ENCODE measurements at regions not wholly inside any gene's neighbourhood (a gene's known extent, or its start where the extent isn't known, plus 50 kb on each side); places are given as distances from the start of the nearest gene placed in this dataset.

DNA sequence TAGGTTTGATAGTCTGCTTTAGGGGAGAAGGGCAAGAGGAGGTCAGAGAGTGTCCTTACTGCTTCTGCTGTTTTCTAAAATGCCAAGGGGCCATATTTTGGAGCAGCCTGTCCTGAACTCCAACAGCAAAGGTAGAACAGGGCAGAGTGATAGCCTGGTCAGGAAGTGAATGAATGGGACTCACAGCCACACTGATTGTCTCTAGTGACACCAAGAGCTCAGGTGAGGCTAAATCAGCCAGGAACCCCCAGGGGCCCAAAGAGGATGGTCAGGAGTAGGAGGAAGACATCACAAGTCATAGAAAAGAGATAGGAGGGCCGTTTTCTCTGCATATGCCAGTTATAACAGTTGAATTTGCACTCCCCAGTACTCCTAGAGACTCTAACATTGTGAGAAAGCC is 97.4 kb upstream of the DUSP10 start:
- DNase-seq (ENCODE audit: low read depth): no peak
- TF ChIP-seq CTCF (IDR thresholded peaks at IDR 0.05; ENCODE audit: control insufficient read depth, extremely low read depth, insufficient read depth): no peak
- no peak overlapping the region for H3K4me3 ChIP-seq (ENCODE audit: low read depth, low read length)

DNA sequence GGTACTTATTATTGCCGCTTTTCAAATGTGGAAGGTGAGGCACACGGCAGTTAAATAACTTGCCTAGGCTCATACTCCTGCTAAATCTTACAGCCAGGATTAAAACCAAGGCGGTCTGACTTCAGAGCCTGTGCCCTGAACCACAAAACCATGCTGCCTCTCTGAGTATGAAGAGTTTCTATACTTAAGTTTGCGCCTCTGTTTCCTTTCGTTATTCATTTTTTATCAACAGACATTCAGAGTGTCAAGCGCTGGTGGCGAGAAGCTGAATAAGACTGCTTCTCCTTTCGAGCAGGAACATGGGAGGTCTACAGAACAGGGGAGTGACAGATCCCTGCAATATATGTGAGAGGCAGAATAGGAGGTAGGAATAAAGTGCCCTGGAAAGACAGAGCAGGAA is 96.0 kb upstream of the DUSP10 start:
- no peak for TF ChIP-seq CTCF (IDR thresholded peaks at IDR 0.05; ENCODE audit: control insufficient read depth, extremely low read depth, insufficient read depth)
- H3K4me3 ChIP-seq (ENCODE audit: low read depth, low read length): no peak overlapping the region
- DNase-seq (ENCODE audit: low read depth): no peak

GRCh38 chr1:221834698-221835513 is 93.0 kb upstream of the DUSP10 start:
- DNase-seq (ENCODE audit: low read depth): no peak
- no peak overlapping the region for H3K4me3 ChIP-seq (ENCODE audit: low read depth, low read length)
- TF ChIP-seq CTCF (IDR thresholded peaks at IDR 0.05; ENCODE audit: control insufficient read depth, extremely low read depth, insufficient read depth): no peak

DNA sequence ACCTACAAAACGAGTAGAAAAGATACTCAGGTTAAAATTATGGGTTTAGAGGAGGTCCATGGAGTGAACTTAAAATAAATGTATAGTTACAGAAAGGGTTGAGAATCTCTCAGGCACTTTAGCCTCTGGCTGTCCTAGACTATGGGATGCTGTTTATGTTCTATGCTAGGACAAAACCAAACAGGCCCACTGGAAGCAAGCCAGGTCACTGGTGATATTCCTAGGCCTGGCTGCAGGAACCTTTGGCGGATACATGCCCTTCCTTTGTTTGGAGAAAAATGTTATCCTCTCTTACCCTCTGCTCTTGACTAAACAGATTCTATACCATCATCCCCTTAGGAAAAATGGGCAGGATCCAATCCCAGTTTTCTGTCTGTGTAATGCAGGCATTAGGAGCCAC is 90.7 kb upstream of the DUSP10 start:
- peak; percentile 33 for DNase-seq (ENCODE audit: low read depth)
- no peak for TF ChIP-seq CTCF (IDR thresholded peaks at IDR 0.05; ENCODE audit: control insufficient read depth, extremely low read depth, insufficient read depth)
- H3K4me3 ChIP-seq (ENCODE audit: low read depth, low read length): no peak overlapping the region

DNA sequence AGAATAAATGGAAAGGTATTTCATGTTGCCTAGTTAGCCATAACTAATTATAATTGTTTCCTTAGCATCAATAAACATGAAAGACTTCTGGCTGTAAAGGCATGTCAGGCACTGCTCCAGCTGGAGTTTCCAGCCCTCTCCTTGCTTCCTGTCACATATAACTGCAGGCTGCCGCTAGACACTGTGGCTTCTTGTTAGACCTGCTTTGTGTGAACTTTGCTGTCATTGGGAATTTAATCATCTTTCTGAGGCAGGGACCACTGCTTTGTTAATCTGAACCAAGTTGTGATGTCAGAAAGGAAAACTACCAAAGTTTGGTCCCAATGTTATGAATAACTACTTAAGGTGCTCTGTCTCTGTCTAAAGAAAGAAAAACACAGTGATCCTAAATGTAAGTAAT is 90.3 kb upstream of the DUSP10 start:
- H3K4me3 ChIP-seq (ENCODE audit: low read depth, low read length): no peak overlapping the region
- TF ChIP-seq CTCF (IDR thresholded peaks at IDR 0.05; ENCODE audit: control insufficient read depth, extremely low read depth, insufficient read depth): no peak
- DNase-seq (ENCODE audit: low read depth): no peak

DNA sequence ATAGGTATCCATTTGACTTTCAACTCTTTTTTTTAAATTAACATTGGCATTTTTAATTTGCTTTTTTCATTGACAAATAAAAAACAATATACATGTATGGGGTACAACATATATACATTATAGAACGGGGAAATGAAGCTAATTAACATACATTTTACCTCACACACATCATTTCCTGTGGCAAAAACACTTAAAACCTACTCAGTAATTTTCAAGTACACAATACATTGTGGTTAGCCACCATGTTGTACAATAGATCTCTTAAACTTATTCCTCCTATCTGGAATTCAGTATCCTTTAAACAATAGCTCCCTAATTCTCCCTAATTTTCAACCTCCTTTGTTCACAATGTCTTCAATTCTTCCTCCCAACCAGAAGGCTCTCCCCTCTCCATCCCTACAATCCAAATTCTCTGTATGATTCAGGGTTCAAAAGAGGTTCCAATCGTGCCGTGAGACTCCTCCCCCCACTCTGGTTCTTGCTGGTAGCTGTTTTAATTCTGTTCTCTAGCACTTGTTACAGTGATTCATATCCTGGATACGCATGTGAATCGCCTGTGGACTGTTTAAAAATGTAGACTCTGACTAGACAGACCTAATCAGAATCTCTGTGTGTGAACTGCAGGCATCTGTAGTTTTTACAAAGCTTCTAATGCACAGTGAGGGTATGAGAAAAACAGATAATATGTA is 87.6 kb upstream of the DUSP10 start:
- no peak for TF ChIP-seq CTCF (IDR thresholded peaks at IDR 0.05; ENCODE audit: control insufficient read depth, extremely low read depth, insufficient read depth)
- DNase-seq (ENCODE audit: low read depth): no peak
- H3K4me3 ChIP-seq (ENCODE audit: low read depth, low read length): no peak overlapping the region
